ENCODE measurements at regions not wholly inside any gene's neighbourhood (a gene's known extent, or its start where the extent isn't known, plus 50 kb on each side); places are given as distances from the start of the nearest gene placed in this dataset.

DNA sequence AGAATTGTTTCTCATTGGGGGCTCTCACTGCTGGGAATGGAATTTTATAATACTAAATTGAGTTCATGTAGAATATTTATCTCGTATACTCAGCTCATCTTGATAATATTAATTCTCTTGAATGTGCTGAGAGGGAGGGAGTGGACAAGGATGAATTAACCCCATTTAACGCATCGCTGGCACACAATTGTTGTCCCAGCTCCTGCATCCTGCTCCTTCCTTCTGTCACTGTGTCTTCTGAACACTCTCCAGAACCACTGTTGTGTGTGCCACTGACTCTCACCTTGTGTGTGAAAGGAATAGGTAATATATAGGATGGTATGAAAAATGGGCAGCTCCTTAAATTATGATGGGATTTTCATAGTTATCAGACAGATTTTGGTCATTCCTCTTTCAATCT is 267.3 kb downstream of the MTRR start:
- DNase-seq, result no peak

- DNase-seq, result no peak
These were observed 269.1 kb downstream of the MTRR start for GRCh38 chr5:8137941-8138550.

DNA sequence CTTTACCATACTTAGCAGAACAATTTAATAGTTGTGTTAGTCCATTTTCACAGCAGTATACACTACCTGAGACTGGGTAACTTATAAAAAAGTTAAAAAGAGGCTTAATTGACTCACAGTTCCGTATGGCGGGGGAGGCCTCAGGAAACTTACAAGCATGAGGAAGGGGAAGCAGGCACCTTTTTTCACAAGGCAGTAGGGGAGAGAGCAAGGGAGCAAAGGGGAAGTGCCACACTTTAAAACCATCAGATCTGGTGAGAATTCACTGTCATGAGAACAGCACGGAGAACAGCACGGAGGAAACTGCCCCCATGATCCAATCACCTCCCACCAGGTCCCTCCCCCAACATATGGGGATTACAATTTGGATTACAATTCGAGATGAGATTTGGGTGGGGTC is 269.9 kb downstream of the MTRR start:
- DNase-seq, result no peak

DNA sequence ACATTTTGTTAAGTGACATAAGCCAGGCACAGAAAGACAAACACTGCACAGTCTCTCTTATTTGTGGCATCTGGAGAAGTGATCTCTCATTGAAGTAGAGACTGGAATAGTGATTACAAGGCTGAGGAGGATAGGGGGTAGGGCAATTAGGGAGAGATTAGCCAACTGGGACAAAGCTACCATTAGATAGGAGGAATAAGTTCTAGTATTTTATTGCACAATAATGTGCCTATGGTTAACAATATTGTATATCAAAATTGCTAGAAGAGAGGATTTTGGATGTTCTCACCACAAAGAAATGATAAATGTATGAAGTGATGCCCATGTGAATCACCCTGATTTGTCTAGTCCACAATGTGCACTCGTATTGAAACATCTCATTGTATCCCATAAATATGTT is 281.8 kb downstream of the MTRR start:
- no peak for DNase-seq

- DNase-seq, result no peak
These were observed 287.8 kb downstream of the MTRR start for GRCh38 chr5:8156706-8157105.

- no peak for DNase-seq
These were observed 288.4 kb downstream of the MTRR start for GRCh38 chr5:8157320-8157822.

DNA sequence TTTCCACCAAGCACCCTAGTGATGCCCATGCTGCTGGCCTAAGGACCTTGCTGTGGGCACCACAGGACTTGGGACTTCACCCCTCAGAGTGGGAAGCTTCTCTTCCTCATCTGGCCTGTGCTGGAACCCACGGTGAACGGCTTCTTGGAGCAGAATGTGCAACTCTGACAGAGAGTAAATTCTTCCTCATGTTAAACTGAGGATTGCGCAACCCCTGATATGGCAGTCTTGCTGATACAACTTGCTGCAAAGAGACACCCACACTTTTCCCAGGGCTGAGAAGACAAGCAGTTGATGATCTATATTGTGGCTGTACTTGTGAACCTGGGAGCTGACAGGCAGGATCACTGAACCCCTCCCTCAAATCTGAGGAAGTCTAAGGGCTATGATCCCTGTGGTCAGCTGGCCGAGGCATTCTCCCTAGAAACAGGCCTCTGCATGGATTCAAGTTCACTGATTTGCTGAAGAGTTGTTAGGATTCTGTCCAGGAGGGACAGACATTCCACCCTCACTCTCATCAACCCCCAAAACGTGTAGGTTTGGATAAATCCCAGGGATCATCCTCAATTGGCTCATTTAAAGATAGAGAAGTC is 307.2 kb downstream of the MTRR start:
- peak in 1 of 56 donors; percentile 8 for DNase-seq

GRCh38 chr5:8184455-8185063 is 315.6 kb downstream of the MTRR start:
- DNase-seq, result peak in 5 of 56 donors; percentile 2 to 31 (median 8)

DNA sequence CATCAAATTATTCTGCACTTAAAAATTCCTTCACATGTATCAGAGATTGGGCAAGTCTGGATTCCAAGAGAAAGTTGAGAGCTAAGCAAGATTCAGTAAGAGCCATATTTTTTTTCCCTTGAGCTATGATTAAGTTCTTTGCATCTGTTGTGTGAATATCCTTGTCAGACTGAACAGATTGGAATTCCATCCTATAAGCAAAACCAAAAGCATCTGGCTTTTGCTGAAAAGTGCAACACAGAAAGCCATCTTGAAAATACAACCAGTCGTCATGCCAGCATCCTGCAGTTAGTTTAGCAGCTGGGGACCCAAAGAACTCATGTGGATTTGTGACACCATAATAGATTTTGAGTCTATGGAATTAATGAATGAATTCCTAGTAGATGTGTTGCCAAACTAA is 316.9 kb downstream of the MTRR start:
- DNase-seq, result no peak

GRCh38 chr5:8188874-8189565 is 320.1 kb downstream of the MTRR start:
- no peak for DNase-seq

DNA sequence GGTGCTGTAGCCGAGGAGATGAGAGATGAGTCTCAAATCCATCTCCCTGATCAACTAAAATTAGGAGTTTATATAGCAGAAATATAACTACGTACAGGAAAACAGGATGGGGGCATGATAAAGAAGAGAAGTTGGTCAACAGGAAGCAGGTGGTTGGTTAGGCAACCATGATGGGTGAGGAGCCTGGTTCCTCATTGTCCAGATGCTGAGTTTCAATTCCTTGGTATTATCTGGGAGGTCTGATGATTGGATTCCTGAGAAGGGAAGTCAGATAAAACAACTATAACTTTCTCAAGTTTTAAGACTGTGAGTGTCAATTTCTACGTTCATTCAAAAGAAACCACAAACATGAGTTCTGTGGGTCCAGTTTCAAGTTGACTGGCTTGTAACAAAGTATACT is 323.9 kb downstream of the MTRR start:
- no peak for DNase-seq

DNA sequence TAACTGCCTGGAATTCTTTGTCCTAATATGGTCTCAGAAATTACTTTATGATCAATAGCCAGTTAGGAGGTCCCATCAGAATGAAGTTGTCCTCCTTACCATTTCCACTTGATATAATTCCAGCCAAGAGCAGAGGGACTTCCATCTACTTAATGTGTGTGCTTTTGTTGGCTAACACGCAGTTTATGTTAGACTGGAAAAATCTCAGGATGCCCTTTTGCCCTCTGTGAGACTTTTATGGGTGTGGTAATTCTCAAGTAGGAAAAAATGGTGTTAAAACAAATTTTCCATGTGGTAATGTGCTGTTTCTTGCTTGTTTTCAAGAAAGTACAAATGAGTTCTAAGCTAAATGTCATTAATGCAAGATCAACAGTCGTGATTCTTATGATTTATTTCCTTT is 327.1 kb downstream of the MTRR start:
- no peak for DNase-seq

GRCh38 chr5:8208307-8208706 is 339.4 kb downstream of the MTRR start:
- DNase-seq, result no peak

GRCh38 chr5:8209500-8209899 is 340.6 kb downstream of the MTRR start:
- peak in 5 of 56 donors; percentile 4 to 36 (median 8) for DNase-seq

DNA sequence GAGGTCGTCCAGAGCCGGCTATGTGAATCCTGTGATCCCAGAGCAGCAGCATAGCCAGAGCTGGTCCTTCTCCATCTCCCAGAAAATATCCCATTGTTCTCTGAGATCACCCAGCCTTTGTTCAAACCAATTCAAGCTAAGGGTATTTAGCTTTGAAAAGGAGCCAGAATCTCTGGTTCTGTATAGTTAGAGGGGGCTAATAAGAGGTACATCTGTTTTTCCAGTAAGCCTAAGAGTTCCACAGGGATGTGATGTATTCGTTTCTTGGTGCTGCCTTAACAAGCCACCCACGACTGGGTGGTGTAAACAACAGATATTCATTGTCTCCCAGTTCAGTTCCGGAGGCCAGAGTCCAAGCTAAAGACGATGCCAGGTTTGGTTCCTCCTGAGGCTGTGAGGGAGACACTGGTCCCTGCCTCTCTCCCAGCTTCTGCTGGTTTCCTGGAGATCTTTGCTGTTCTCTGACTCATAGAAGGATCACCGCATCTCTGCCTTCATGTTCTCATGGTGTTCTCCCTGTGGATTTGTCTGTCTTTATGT is 344.8 kb downstream of the MTRR start:
- DNase-seq, result peak in 4 of 56 donors; percentile 7 to 10 (median 8)

- no peak for DNase-seq
These were observed 348.0 kb downstream of the MTRR start for GRCh38 chr5:8216921-8217320.

DNA sequence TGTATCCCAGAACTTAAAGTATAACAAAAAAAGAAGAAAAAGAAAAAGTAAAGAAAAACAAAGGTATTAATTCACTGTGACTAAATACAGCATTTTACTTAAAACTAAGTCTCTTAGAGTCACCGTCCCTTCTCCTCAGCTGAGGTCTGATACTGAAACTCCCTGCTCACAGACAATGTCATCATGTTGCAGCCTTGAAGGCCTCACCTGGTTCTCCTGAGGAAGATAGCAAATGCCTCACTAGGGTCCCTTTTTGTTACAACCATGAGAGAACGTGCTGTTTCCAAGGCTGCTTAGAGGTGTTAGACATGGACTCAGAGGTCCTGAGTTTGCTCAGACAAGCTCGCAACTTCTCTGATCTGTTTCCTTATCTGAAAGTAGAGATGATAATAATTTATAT is 357.2 kb downstream of the MTRR start:
- no peak for DNase-seq

DNA sequence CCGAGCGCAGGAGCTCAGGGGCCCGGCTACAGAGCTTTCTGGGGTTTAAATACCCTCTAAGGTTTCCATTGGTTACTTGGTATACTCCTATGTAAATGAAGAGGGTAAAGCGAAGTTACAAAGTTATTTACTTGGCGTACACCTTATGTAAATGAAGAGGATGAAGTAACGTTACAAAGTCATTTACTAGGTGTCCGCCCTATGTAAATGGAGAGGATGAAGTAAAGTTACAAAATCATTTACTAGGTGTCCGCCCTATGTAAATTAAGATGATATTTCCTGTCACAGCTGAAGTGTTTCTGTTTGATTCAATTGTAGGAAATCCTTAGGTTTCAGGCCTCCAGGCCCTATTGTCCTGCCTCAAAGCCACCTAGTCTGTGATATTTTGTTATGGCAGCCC is 358.2 kb downstream of the MTRR start:
- no peak for DNase-seq

- no peak for DNase-seq
These were observed 360.6 kb downstream of the MTRR start for GRCh38 chr5:8229551-8229950.

- DNase-seq, result no peak
These were observed 361.9 kb downstream of the MTRR start for GRCh38 chr5:8230868-8231267.

- DNase-seq, result no peak
These were observed 364.5 kb downstream of the MTRR start for GRCh38 chr5:8233479-8233878.

DNA sequence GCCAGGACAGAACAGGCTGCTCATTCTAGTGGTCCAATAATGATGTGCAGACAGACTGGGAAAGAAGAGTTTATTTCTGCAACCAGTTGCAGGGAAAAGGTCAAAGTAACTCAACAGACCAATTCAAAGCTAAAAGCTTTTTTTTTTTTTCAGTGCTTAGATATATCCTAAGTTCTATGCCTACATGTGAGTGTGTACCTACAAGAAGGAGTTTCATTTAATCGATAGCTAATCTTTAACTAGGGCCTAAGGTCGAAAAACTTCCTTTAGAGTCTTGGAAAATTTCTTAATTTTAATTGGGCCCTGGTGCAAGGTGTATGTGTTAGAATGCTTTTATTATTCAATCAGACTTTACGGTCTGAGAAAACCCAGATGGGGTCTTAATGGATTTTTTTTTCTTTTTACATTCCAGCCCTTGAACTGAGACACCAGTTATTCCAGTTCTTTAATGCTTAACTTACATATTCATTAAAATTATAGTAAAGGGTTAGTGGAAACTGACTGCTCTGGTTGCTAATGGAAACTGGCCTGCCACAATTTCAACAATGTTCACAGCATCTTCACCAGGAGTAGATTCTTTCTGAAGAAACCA is 365.3 kb downstream of the MTRR start:
- no peak for DNase-seq
